Stomach (tissue), 4 donors: ENCODE measurements at regions not wholly inside any gene's neighbourhood (a gene's known extent, or its start where the extent isn't known, plus 50 kb on each side); places are given as distances from the start of the nearest gene placed in this dataset.

Experiments used
- CTCF ChIP-seq, 7 experiments: fragments of 450-650 bp in 4 of 7; fragments of 200-600 bp in 3 of 7; sonication (generic) in 3 of 7; IDR thresholded peaks; one replicate each; pipeline ENCODE4 v1.5.1; 2016 to 2019; ENCODE audit warnings: antibody characterized with exemption in 7 of 7, control low read depth in 2 of 7, mild to moderate bottlenecking in 1 of 7
- EP300 ChIP-seq: sonication (generic); formaldehyde crosslinking; IDR thresholded peaks from one replicate; pipeline ENCODE4 v1.6.1; 2017; ENCODE audit warnings: antibody characterized with exemption

GRCh38 chr14:82798276-82798675, 1264.6 kb upstream of the SEL1L start:
- TF ChIP-seq CTCF (IDR thresholded peaks at IDR 0.05) (no peak), EP300 (no peak)
